ENCODE measurements at regions not wholly inside any gene's neighbourhood (a gene's known extent, or its start where the extent isn't known, plus 50 kb on each side); places are given as distances from the start of the nearest gene placed in this dataset.
A peak's percentile ranks its signal among the peaks of the same experiment; 100 is the strongest.

- in situ Hi-C loops (cut with HindIII; ENCODE audit: low pct_unique_long_range_greater_than_20kb, low sequenced_read_pairs) = no loop called here
These were observed 302.9 kb upstream of the XYLT1 start for GRCh38 chr16:17773698-17774101.

GRCh38 chr16:17770104-17770503, 299.3 kb upstream of the XYLT1 start:
- DNase-seq (ENCODE audit: low read depth in 1 of 2, low spot score in 1 of 2) = peak in 1 of 2 experiments; percentile 12

More at GRCh38 chr16:17773698-17774101, 302.9 kb upstream of the XYLT1 start:
- peak in 1 of 2 experiments; percentile 2 for DNase-seq (ENCODE audit: low read depth in 1 of 2, low spot score in 1 of 2)
- TF ChIP-seq JUND (IDR thresholded peaks at IDR 0.05; ENCODE audit: low read depth) = no peak

GRCh38 chr16:17769065-17769464, 298.3 kb upstream of the XYLT1 start:
- no peak for DNase-seq (ENCODE audit: low read depth in 1 of 2, low spot score in 1 of 2)
- in situ Hi-C loops (cut with HindIII; ENCODE audit: low pct_unique_long_range_greater_than_20kb, low sequenced_read_pairs) = no loop called here
- TF ChIP-seq JUND (IDR thresholded peaks at IDR 0.05; ENCODE audit: low read depth) = no peak

More at GRCh38 chr16:17770104-17770503, 299.3 kb upstream of the XYLT1 start:
- in situ Hi-C loops (cut with HindIII; ENCODE audit: low pct_unique_long_range_greater_than_20kb, low sequenced_read_pairs) = no loop called here
- TF ChIP-seq JUND (IDR thresholded peaks at IDR 0.05; ENCODE audit: low read depth) = no peak

- in situ Hi-C loops (cut with HindIII; ENCODE audit: low pct_unique_long_range_greater_than_20kb, low sequenced_read_pairs) = no loop called here
- no peak for TF ChIP-seq JUND (IDR thresholded peaks at IDR 0.05; ENCODE audit: low read depth)
- no peak for DNase-seq (ENCODE audit: low read depth in 1 of 2, low spot score in 1 of 2)
These were observed 297.5 kb upstream of the XYLT1 start for GRCh38 chr16:17768257-17768656.

- no peak for DNase-seq (ENCODE audit: low read depth in 1 of 2, low spot score in 1 of 2)
- no peak for TF ChIP-seq JUND (IDR thresholded peaks at IDR 0.05; ENCODE audit: low read depth)
- in situ Hi-C loops (cut with HindIII; ENCODE audit: low pct_unique_long_range_greater_than_20kb, low sequenced_read_pairs) = no loop called here
These were observed 295.3 kb upstream of the XYLT1 start for GRCh38 chr16:17766012-17766411.

GRCh38 chr16:17759451-17760390, 289.0 kb upstream of the XYLT1 start:
- DNase-seq (ENCODE audit: low read depth in 1 of 2, low spot score in 1 of 2) = no peak
- in situ Hi-C loops (cut with HindIII; ENCODE audit: low pct_unique_long_range_greater_than_20kb, low sequenced_read_pairs) = no loop called here
- TF ChIP-seq JUND (IDR thresholded peaks at IDR 0.05; ENCODE audit: low read depth) = no peak

GRCh38 chr16:17757808-17758207, 287.0 kb upstream of the XYLT1 start:
- no peak for DNase-seq (ENCODE audit: low read depth in 1 of 2, low spot score in 1 of 2)
- no peak for TF ChIP-seq JUND (IDR thresholded peaks at IDR 0.05; ENCODE audit: low read depth)
- in situ Hi-C loops (cut with HindIII; ENCODE audit: low pct_unique_long_range_greater_than_20kb, low sequenced_read_pairs) = no loop called here

- no peak for TF ChIP-seq JUND (IDR thresholded peaks at IDR 0.05; ENCODE audit: low read depth)
- DNase-seq (ENCODE audit: low read depth in 1 of 2, low spot score in 1 of 2) = no peak
- in situ Hi-C loops (cut with HindIII; ENCODE audit: low pct_unique_long_range_greater_than_20kb, low sequenced_read_pairs) = no loop called here
These were observed 284.4 kb upstream of the XYLT1 start for GRCh38 chr16:17755158-17755557.

GRCh38 chr16:17753434-17753833, 282.7 kb upstream of the XYLT1 start:
- in situ Hi-C loops (cut with HindIII; ENCODE audit: low pct_unique_long_range_greater_than_20kb, low sequenced_read_pairs) = no loop called here
- TF ChIP-seq JUND (IDR thresholded peaks at IDR 0.05; ENCODE audit: low read depth) = no peak
- no peak for DNase-seq (ENCODE audit: low read depth in 1 of 2, low spot score in 1 of 2)

GRCh38 chr16:17749706-17750105, 278.9 kb upstream of the XYLT1 start:
- in situ Hi-C loops (cut with HindIII; ENCODE audit: low pct_unique_long_range_greater_than_20kb, low sequenced_read_pairs) = no loop called here

GRCh38 chr16:17748044-17748719, 277.4 kb upstream of the XYLT1 start:
- in situ Hi-C loops (cut with HindIII; ENCODE audit: low pct_unique_long_range_greater_than_20kb, low sequenced_read_pairs) = no loop called here
- DNase-seq (ENCODE audit: low read depth in 1 of 2, low spot score in 1 of 2) = no peak

More at GRCh38 chr16:17749706-17750105, 278.9 kb upstream of the XYLT1 start:
- no peak for DNase-seq (ENCODE audit: low read depth in 1 of 2, low spot score in 1 of 2)
- no peak for TF ChIP-seq JUND (IDR thresholded peaks at IDR 0.05; ENCODE audit: low read depth)

GRCh38 chr16:17747081-17747756, 276.5 kb upstream of the XYLT1 start:
- no peak for DNase-seq (ENCODE audit: low read depth in 1 of 2, low spot score in 1 of 2)
- no peak for TF ChIP-seq JUND (IDR thresholded peaks at IDR 0.05; ENCODE audit: low read depth)
- in situ Hi-C loops (cut with HindIII; ENCODE audit: low pct_unique_long_range_greater_than_20kb, low sequenced_read_pairs) = no loop called here

More at GRCh38 chr16:17748044-17748719, 277.4 kb upstream of the XYLT1 start:
- TF ChIP-seq JUND (IDR thresholded peaks at IDR 0.05; ENCODE audit: low read depth) = no peak
